ENCODE measurements at regions not wholly inside any gene's neighbourhood (a gene's known extent, or its start where the extent isn't known, plus 50 kb on each side); places are given as distances from the start of the nearest gene placed in this dataset.
"Not testable (repeated sequence)": the region's sequence is repeated elsewhere in the genome, so short reads cannot be mapped to it uniquely, and the experiment has no call there.

DNA sequence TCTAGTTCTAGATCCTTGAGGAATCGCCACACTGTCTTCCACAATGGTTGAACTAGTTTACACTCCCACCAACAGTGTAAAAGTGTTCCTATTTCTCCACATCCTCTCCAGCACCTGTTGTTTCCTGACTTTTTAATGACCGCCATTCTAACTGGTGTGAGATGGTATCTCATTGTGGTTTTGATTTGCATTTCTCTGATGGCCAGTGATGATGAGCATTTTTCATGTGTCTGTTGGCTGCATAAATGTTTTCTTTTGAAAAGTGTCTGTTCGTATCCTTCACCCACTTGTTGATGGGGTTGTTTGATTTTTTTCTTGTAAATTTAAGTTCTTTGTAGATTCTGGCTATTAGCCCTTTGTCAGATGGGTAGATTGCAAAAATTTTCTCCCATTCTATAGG lies 79.2 kb downstream of the SLC41A2 start:
- not testable (repeated sequence) for TF ChIP-seq SUZ12 (IDR thresholded peaks at IDR 0.05; ENCODE audit: extremely low read depth, insufficient read depth, insufficient read length); ZNF274 (IDR thresholded peaks at IDR 0.05; ENCODE audit: low read depth, low read length)

Measured in NT2/D1 (cell line).